ENCODE measurements at regions not wholly inside any gene's neighbourhood (a gene's known extent, or its start where the extent isn't known, plus 50 kb on each side); places are given as distances from the start of the nearest gene placed in this dataset.

- H3K9me3 Mint-ChIP-seq (ENCODE audit: low read depth, unreplicated experiment), result no peaks in the 10 kb centered on the region
- H3K27me3 Mint-ChIP-seq (ENCODE audit: unreplicated experiment), result no peaks in the 10 kb centered on the region
- CTCF ChIA-PET, result no interaction called here
- no peak for DNase-seq
- no peak overlapping the region for H3K4me3 Mint-ChIP-seq (ENCODE audit: low read depth, unreplicated experiment)
- no peak for TF ChIP-seq CTCF (IDR thresholded peaks at IDR 0.05; ENCODE audit: unreplicated experiment)
- H3K4me1 Mint-ChIP-seq (ENCODE audit: low read depth, unreplicated experiment), result no peaks in the 10 kb centered on the region
- H3K27ac Mint-ChIP-seq (ENCODE audit: unreplicated experiment), result no peak overlapping the region
- intact Hi-C loops (cut with micrococcal nuclease; ENCODE audit: unreplicated experiment), result no loop called here
- no TSS peak for BruUV-seq (replicated peaks)
- H3K36me3 Mint-ChIP-seq (ENCODE audit: insufficient read depth, unreplicated experiment), result no peaks in the 10 kb centered on the region
Observed at GRCh38 chr6:1099264-1099663, 212.6 kb upstream of the FOXQ1 start.

- Mint-ChIP-seq H3K4me1 (ENCODE audit: low read depth, unreplicated experiment) (no peaks in the 10 kb centered on the region), H3K27me3 (ENCODE audit: unreplicated experiment) (no peaks in the 10 kb centered on the region), H3K27ac (ENCODE audit: unreplicated experiment) (no peak overlapping the region), H3K4me3 (ENCODE audit: low read depth, unreplicated experiment) (no peak overlapping the region), H3K36me3 (ENCODE audit: insufficient read depth, unreplicated experiment) (no peaks in the 10 kb centered on the region), H3K9me3 (ENCODE audit: low read depth, unreplicated experiment) (no peaks in the 10 kb centered on the region)
- CTCF ChIA-PET, result no interaction called here
- no TSS peak for BruUV-seq (replicated peaks)
- DNase-seq, result no peak
- TF ChIP-seq CTCF (IDR thresholded peaks at IDR 0.05; ENCODE audit: unreplicated experiment), result no peak
- intact Hi-C loops (cut with micrococcal nuclease; ENCODE audit: unreplicated experiment), result no loop called here
Observed at GRCh38 chr6:1096967-1097765, 214.7 kb upstream of the FOXQ1 start.

- no TSS peak for BruUV-seq (replicated peaks)
- Mint-ChIP-seq H3K4me3 (ENCODE audit: low read depth, unreplicated experiment) (no peak overlapping the region), H3K27ac (ENCODE audit: unreplicated experiment) (no peak overlapping the region), H3K4me1 (ENCODE audit: low read depth, unreplicated experiment) (no peaks in the 10 kb centered on the region), H3K36me3 (ENCODE audit: insufficient read depth, unreplicated experiment) (no peaks in the 10 kb centered on the region), H3K27me3 (ENCODE audit: unreplicated experiment) (no peaks in the 10 kb centered on the region), H3K9me3 (ENCODE audit: low read depth, unreplicated experiment) (no peaks in the 10 kb centered on the region)
- TF ChIP-seq CTCF (IDR thresholded peaks at IDR 0.05; ENCODE audit: unreplicated experiment), result no peak
- no peak for DNase-seq
- CTCF ChIA-PET, result no interaction called here
- intact Hi-C loops (cut with micrococcal nuclease; ENCODE audit: unreplicated experiment), result no loop called here
Observed at GRCh38 chr6:1094306-1094705, 217.6 kb upstream of the FOXQ1 start.

GRCh38 chr6:1091900-1092299, 220.0 kb upstream of the FOXQ1 start:
- Mint-ChIP-seq H3K36me3 (ENCODE audit: insufficient read depth, unreplicated experiment) (no peaks in the 10 kb centered on the region), H3K27me3 (ENCODE audit: unreplicated experiment) (no peaks in the 10 kb centered on the region), H3K4me1 (ENCODE audit: low read depth, unreplicated experiment) (no peaks in the 10 kb centered on the region), H3K27ac (ENCODE audit: unreplicated experiment) (no peak overlapping the region), H3K9me3 (ENCODE audit: low read depth, unreplicated experiment) (no peaks in the 10 kb centered on the region), H3K4me3 (ENCODE audit: low read depth, unreplicated experiment) (no peak overlapping the region)
- intact Hi-C loops (cut with micrococcal nuclease; ENCODE audit: unreplicated experiment), result no loop called here
- CTCF ChIA-PET, result no interaction called here
- no TSS peak for BruUV-seq (replicated peaks)
- no peak for DNase-seq
- no peak for TF ChIP-seq CTCF (IDR thresholded peaks at IDR 0.05; ENCODE audit: unreplicated experiment)
